ENCODE measurements at regions not wholly inside any gene's neighbourhood (a gene's known extent, or its start where the extent isn't known, plus 50 kb on each side); places are given as distances from the start of the nearest gene placed in this dataset.

DNA sequence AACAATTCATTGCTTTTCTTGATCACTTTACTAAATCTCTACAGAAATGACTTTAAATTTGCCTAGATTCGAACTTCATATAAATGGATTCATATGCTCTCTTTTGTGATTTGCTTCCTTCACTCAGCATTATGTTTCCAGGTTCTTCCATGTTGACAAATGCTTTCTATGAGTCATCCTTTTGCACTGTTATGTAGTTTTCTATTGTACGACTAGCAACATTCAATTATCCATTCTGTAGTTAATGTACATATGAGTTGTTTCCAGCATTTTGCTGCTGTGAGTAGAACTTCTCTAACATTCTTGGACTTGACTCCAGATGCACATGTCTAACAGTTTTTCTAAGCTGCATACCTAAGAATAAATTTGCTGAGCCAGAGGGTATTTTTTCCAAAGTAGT, 66.5 kb upstream of the NEUROD1 start:
- BruUV-seq (replicated peaks): no TSS peak
- Histone ChIP-seq H3K9ac (replicated peaks; ENCODE audit: extremely low read depth, insufficient read depth, low read length) (no peak overlapping the region), H3K4me1 (ENCODE audit: control insufficient read depth, extremely low read depth, insufficient read depth, low read length) (peaks cover 15% of the 10 kb centered on the region), H3K9me1 (replicated peaks; ENCODE audit: control insufficient read depth, extremely low read depth, insufficient read depth, low read length) (no peaks in the 10 kb centered on the region), H4K20me1 (replicated peaks; ENCODE audit: control insufficient read depth, extremely low read depth, insufficient read depth, low read length) (no peaks in the 10 kb centered on the region), H3K4me3 (replicated peaks in 1 of 3; ENCODE audit: insufficient read depth in 1 of 3, low read depth in 1 of 3, low read length in 3 of 3) (no peak overlapping the region), H3K27me3 (ENCODE audit: control insufficient read depth in 2 of 2, insufficient read depth in 2 of 2, low read length in 2 of 2) (no peaks in the 10 kb centered on the region), H3K79me2 (ENCODE audit: control insufficient read depth, insufficient read depth, low read length) (no peaks in the 10 kb centered on the region), H3K36me3 (ENCODE audit: control insufficient read depth in 2 of 2, extremely low read depth in 1 of 2, insufficient read depth in 2 of 2, low read length in 2 of 2) (no peaks in the 10 kb centered on the region), H3K27ac (ENCODE audit: insufficient read depth, low read depth, low read length) (no peak overlapping the region), H2AFZ (ENCODE audit: low read depth, low read length) (no peak overlapping the region), H3K9me3 (replicated peaks; ENCODE audit: control insufficient read depth, insufficient read depth, low read length) (no peaks in the 10 kb centered on the region), H3K4me2 (ENCODE audit: insufficient read depth, low read length) (no peak overlapping the region)
- dilution Hi-C loops (cut with MboI; ENCODE audit: extremely low pct_ligation_motif_present, low sequenced_read_pairs) (no loop called here), intact Hi-C loops (cut with micrococcal nuclease) (no loop called here)
- ChIA-PET CTCF (interaction anchor here (1.1 to 1.6 kb wide), 2 partner anchors 152 to 157 kb away, joined by 3 to 5 read pairs; no protein-coding TSS in a partner anchor), POLR2A (no interaction called here)
- TF ChIP-seq JUN (IDR thresholded peaks at IDR 0.05; ENCODE audit: borderline replicate concordance, insufficient read depth, insufficient read length, low read depth) (peak; percentile 72), POLR2A (IDR thresholded peaks at IDR 0.05; ENCODE audit: low read depth, low read length) (no peak), EZH2 (IDR thresholded peaks at IDR 0.05; ENCODE audit: borderline replicate concordance, low read depth, low read length, severe bottlenecking) (no peak), MYC (IDR thresholded peaks at IDR 0.05; ENCODE audit: low read depth, low read length) (no peak), GATA2 (IDR thresholded peaks at IDR 0.05; ENCODE audit: insufficient read depth, insufficient read length, low read depth, low read length) (no peak), POLR2AphosphoS5 (IDR thresholded peaks at IDR 0.05; ENCODE audit: insufficient read depth, low read depth, low read length) (no peak), FOS (IDR thresholded peaks at IDR 0.05; ENCODE audit: borderline replicate concordance, insufficient read depth, low read length) (peak; percentile 52)
- TF ChIP-seq, protein P1, sequence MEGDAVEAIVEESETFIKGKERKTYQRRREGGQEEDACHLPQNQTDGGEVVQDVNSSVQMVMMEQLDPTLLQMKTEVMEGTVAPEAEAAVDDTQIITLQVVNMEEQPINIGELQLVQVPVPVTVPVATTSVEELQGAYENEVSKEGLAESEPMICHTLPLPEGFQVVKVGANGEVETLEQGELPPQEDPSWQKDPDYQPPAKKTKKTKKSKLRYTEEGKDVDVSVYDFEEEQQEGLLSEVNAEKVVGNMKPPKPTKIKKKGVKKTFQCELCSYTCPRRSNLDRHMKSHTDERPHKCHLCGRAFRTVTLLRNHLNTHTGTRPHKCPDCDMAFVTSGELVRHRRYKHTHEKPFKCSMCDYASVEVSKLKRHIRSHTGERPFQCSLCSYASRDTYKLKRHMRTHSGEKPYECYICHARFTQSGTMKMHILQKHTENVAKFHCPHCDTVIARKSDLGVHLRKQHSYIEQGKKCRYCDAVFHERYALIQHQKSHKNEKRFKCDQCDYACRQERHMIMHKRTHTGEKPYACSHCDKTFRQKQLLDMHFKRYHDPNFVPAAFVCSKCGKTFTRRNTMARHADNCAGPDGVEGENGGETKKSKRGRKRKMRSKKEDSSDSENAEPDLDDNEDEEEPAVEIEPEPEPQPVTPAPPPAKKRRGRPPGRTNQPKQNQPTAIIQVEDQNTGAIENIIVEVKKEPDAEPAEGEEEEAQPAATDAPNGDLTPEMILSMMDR (IDR thresholded peaks at IDR 0.05; ENCODE audit: extremely low read depth in 1 of 2, insufficient read depth in 1 of 2, low read depth in 1 of 2, low read length in 2 of 2): no peak
- TF ChIP-seq, protein P2, sequence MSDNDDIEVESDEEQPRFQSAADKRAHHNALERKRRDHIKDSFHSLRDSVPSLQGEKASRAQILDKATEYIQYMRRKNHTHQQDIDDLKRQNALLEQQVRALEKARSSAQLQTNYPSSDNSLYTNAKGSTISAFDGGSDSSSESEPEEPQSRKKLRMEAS (IDR thresholded peaks at IDR 0.05; ENCODE audit: insufficient read depth, insufficient read length): no peak
- no peak for FAIRE-seq
- peak; percentile 34 for DNase-seq (ENCODE audit: low read depth, low spot score)

Measured in endothelial cell of umbilical vein (primary cell).